CD4-positive, alpha-beta T cell treated with Interleukin-15 for 4 hours (primary cell): ENCODE measurements at regions not wholly inside any gene's neighbourhood (a gene's known extent, or its start where the extent isn't known, plus 50 kb on each side); places are given as distances from the start of the nearest gene placed in this dataset.

Source experiments
- DNase-seq: peaks from one replicate; pipeline ENCODE4 v3.0.0-alpha.2; 2020; ENCODE audit warnings: low spot score

DNA sequence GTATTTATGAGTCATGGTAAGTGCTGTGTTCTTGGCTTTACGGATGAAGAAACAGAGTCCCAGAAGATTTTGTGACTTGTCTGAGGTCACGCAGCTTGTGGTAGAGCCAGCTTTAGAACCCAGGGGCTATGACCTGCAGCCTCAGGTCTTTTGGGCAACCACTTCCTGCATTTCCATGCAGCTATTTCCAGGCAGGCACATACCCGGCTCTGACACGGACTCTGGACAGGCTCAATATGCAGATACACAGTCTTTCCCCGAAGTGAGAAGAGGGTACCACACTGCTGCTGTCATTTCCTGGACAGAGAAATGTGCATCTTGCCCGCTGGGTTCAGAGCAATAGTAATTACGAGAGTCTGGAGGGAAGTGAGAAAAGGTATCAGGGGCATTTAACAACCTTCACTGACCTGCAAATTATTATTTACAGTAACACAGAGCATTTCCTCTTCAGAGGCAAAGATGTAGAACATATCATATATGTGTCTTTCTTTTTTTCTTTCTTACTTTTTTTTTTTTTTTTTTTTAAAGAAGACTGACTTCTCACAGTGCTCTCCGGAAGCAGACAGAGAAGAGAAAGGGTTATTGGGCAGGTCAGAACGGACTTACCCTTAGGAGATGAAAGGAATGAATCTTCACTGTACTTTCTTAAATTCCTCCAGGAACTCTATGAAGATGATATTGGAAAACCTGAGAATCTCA is 185.1 kb downstream of the CLIC5 start:
- peak; percentile 16 for DNase-seq

- DNase-seq: no peak
Measured at GRCh38 chr6:45829873-45830272, 185.8 kb downstream of the CLIC5 start.

GRCh38 chr6:45827952-45828530 is 187.6 kb downstream of the CLIC5 start:
- no peak for DNase-seq

DNA sequence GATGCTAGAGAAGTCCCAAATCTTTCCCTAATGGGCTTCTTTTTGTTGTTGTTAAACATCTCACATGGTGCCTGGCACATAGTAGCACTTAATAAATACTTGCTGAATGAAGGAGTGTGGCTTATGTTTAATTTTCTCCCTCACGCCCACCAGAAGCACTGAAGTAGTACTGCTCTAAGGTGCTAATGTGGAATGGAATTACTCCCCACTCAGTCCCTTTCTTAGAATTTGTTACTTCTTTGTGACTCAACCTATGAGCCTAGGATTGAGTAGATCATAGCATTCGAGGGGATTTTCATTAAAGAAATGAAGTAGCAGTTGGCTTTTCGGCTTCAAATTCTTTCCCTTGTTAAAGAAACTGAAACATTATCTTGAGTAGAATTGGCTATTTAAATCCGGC is 192.8 kb downstream of the CLIC5 start:
- no peak for DNase-seq

GRCh38 chr6:45822246-45822812 is 193.3 kb downstream of the CLIC5 start:
- DNase-seq: no peak

DNA sequence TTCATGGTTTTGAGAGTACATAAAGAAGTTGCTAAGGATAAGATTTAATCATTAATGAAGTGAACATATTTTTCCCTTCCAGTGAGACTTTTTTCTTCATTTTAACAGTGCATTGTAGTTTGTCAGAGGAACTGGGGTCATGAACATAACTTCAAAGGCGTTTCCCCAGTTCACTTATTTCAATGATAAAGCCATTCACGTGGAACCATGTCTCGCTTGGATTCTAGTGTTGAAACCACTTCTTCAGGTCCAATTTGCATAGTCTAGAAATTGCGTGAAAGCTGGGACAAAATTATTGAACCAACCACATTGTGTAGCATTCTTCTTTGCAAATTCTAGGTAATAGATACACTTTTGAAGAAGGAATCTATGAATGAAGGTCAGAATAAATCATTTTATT is 197.0 kb downstream of the CLIC5 start:
- no peak for DNase-seq

GRCh38 chr6:45816674-45817297 is 198.9 kb downstream of the CLIC5 start:
- no peak for DNase-seq

GRCh38 chr6:45815466-45816125 is 200.1 kb downstream of the CLIC5 start:
- no peak for DNase-seq

- no peak for DNase-seq
Measured at GRCh38 chr6:45814772-45815171, 200.9 kb downstream of the CLIC5 start.

DNA sequence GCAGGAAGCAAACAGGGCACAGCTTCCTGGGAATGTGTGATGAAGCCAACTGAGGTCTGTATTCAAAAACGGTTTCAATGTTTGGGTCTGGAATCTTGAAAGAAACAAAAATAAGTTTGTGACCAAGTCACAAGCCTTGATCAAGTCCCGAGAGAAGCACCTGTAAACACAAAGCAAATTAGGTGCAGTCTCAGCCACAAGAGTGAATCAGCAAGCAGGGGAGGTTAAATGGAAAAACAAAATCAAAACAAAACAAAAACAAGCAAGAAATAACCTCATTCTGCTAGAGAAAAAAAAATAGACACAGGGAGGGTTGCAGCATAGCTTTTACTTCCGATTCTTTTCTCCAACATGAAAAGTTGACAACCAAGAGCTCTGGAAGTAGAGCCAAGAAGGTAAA is 201.7 kb downstream of the CLIC5 start:
- DNase-seq: no peak

DNA sequence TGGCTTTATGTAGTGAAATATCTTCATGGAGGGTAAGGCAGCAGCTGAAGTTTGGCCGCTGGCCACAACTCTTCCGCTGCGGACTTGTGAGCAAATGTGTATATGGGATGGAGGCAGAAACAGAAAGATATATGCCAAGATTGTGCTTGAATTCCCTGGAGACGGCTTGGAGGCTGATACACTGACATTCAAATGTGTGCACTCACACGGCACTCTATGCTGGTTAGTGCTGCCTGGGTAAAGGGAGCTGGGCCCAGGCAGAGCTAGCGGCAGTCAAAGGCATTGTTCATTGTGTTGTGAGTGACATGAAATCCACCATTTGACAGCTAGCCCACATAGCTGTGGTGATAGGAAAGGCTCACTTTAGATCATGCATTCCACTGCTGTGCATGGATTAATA is 202.7 kb downstream of the CLIC5 start:
- no peak for DNase-seq

DNA sequence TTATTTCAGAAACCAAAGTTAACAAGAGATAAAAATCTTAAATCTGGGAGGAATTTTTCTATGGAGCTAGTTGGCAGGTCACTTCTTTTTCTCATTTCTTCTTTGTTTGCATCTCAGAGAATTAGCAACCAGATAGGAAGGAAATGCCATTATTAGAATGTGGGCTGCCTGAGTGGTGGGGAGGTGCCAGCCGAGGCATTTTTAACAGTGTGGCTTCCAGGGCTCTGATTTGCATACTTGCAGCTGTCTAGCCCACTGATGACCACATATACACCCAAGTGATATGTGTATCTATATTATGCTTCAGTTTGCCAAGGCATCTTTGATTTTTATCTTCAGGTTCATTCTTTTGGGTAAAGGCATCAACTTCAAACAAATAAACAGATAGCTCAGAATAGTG is 206.7 kb downstream of the CLIC5 start:
- no peak for DNase-seq

DNA sequence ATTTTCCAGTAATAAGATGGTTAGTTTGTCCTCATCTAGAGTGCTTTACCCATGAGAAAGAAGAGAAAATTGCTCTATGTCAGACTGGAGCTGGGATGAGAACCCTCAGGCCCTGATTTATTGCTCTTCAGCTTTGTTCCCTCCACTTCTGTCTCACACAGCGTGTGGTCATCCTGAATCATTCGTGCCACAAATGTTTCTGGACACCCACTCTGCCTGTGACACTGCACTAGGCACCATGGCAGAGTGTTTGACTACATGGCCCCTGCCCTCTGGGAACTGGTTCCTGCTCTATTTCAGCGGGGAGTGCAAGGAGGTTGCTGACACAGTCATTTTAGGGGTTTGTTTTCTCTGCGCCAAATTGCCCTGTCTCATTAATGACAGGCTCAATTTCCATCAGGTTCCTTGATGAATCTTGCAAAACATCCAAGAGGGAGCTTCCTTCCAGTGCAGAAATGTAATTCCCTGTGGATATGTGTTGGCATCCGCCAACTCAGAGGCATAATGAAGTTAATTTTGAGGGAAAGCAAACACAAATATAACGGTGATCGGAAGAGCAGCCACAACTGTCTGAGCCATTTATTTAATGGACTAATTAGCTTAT is 207.5 kb downstream of the CLIC5 start:
- no peak for DNase-seq

DNA sequence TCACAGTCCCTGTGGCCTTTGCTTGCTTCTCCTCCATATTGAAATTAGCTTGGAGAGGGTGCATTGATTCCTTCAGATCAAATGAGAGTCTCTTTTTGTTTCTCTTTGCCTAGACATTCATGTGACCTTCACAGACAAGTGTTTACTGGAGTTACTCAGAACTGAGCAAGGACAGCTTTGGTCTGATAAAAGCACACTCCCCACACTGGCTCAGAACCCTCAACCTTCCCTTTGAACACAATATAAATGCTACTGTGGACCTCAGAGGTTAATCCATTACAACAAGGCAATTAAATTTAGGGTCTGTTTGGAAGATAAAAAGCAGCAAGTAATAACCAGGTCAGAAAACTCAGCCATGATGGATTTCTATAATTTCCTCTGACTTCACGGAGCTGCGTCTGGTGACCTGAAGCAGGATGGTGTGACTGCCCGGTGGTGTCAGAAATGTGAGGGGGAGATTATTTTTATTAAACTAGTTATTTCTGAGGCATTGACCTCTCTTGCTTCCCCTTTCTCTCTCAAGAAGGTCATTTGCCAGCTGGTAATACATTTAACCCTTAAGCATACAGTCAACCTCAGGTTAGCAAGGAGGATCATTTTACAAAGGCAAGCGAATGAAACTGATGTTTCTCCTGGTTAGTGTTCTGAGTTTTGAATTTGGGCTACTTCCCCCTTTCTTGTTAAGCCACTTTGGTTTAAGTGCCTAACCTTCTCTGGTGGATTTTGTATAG is 208.2 kb downstream of the CLIC5 start:
- no peak for DNase-seq

GRCh38 chr6:45806172-45806571 is 209.5 kb downstream of the CLIC5 start:
- no peak for DNase-seq

- no peak for DNase-seq
Measured at GRCh38 chr6:45803071-45803470, 212.6 kb downstream of the CLIC5 start.

DNA sequence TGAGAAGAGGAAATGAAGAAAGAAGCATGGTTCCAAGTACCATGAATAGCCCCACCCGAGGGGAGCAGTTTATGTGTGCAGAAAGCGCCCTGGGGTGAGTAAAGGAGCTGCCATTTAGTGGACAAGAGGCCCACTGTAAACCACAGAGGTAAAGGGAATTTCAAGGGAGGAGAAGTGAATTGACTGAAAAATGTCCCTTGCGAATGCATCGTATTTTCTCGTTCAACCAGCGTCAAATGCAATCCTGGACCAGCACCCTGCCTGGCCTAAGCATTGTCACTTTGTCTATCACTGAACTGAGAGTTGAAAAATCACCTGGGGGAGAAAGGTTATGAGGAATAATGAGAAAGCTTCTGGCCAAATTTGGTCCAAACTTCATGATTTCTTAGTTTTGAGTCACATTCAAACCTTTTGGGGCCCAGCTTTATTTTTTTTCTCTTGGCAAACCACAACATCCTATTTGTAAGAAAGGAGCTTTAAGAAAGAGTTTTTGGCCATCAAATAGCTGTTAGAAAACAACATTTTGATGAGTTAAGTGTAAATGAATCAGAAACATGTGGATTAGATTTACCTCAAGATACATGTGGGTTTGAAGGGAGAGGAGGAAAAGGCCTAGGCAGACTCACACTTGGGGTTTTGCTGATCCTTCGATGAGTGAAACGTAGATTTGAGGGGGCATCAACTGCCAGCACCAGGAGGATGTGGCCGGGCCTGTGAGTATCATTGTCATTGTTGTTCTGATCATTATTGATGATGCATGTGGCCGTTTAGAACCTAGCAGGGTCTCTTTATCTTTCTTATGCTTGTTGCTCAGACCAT is 214.0 kb downstream of the CLIC5 start:
- DNase-seq: no peak

DNA sequence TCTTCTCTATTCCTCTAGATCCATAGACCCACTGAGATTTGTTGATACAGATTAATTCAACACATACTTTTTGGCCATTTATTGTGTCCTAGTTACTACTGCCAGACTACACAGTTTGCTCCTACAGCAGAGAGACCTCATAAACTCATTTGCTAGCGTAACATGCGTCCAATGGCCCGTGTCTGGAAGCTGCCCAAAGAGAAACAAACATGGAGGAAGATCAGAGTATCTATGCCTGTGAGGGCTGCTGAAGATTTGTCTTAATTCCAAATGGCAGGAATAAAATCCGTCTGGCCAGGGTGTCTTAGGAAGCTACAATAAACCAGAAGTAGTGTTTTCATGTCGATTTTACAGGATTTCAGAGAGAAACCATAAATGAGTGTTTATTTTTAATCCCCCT is 214.7 kb downstream of the CLIC5 start:
- no peak for DNase-seq

DNA sequence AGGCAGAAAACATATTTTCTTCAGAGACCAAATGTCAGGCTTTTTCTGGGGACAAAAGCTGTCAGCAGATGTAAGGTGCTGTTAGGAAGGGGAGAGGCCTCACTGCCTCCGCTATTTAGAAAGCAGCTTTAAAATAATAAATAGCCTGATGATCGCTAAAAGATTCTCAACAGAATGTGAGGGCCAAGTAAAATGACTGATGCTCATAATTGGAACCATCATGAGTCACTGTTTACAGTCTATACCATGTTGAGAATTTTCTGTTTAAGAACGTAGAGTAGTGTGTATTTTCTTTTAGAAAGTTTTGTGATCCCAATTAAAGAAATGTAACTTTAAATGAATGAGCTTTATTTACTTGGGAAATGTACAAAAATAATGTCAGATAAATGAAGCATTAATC is 220.0 kb downstream of the CLIC5 start:
- DNase-seq: no peak

DNA sequence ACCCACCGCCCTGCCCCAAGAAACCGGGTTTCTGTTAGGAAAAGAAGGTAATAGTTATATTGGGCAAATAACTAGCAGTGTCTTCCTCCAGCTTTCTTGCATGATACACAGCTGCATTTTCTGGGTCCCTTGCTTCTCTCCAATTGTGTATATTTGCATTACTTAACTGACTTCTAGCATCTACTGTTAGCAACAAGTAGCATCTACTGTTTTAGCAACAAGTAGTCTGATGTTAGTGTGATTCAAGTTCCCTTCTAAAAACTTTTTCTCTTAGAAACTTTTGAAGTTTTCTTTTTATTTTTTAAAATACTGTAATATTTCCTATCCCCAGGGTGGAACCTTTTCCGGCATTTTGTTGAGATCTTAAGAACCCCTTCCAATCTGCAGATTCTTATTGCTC is 221.2 kb downstream of the CLIC5 start:
- DNase-seq: no peak
